Lower lobe of right lung (tissue), 2 donors: ENCODE measurements at regions not wholly inside any gene's neighbourhood (a gene's known extent, or its start where the extent isn't known, plus 50 kb on each side); places are given as distances from the start of the nearest gene placed in this dataset.

Source experiments
- ATAC-seq, 2 donors: fragments of 200-7000 bp; cut with Tn5 transposase; one replicate each; pipeline ENCODE4 v1.9.1; 2020 to 2022; ENCODE audit warnings: mild to moderate bottlenecking in 2 of 2, moderate library complexity in 2 of 2
- DNase-seq: peaks from one replicate; pipeline ENCODE4 v3.0.0-alpha.2; 2020
- H3K27ac ChIP-seq: fragments of 200-600 bp; one replicate; pipeline ENCODE4 v1.8.0; 2022
- H3K27me3 ChIP-seq: fragments of 200-600 bp; one replicate; pipeline ENCODE4 v1.8.0; 2022; ENCODE audit warnings: low read depth
- H3K36me3 ChIP-seq: fragments of 200-600 bp; one replicate; pipeline ENCODE4 v1.8.0; 2022; ENCODE audit warnings: mild to moderate bottlenecking
- H3K4me1 ChIP-seq: fragments of 200-600 bp; one replicate; pipeline ENCODE4 v1.8.0; 2022
- H3K4me3 ChIP-seq: fragments of 200-600 bp; one replicate; pipeline ENCODE4 v1.8.0; 2022; ENCODE audit warnings: mild to moderate bottlenecking
- H3K9me3 ChIP-seq: fragments of 200-600 bp; one replicate; pipeline ENCODE4 v1.8.0; 2022
- intact Hi-C: fragments of 100-400 bp; cut with DNase I; formaldehyde crosslinking; loops from one replicate; pipeline ENCODE4 v1.11.0; 2022
- TF ChIP-seq, protein P1 (sequence below): fragments of 200-600 bp; IDR thresholded peaks from one replicate; pipeline ENCODE4 v1.8.0; 2022; ENCODE audit warnings: antibody characterized with exemption, mild to moderate bottlenecking
- donor health status: DM: no; HTN: yes; CAD: no; lungs with severe emphysema.

GRCh38 chr3:56989169-56989976 is 71.1 kb upstream of the SPATA12 start:
- Histone ChIP-seq H3K27me3 (no peaks in the 10 kb centered on the region), H3K4me3 (no peak overlapping the region), H3K27ac (no peak overlapping the region), H3K4me1 (peaks cover 10% of the 10 kb centered on the region), H3K9me3 (no peaks in the 10 kb centered on the region), H3K36me3 (no peaks in the 10 kb centered on the region)
- intact Hi-C loops: loop anchor here (5.0 kb wide), 1 partner anchor 287 kb away; no protein-coding TSS in a partner anchor
- ATAC-seq (peak; percentile 32 to 36), DNase-seq (no peak)
- TF ChIP-seq, protein P1, sequence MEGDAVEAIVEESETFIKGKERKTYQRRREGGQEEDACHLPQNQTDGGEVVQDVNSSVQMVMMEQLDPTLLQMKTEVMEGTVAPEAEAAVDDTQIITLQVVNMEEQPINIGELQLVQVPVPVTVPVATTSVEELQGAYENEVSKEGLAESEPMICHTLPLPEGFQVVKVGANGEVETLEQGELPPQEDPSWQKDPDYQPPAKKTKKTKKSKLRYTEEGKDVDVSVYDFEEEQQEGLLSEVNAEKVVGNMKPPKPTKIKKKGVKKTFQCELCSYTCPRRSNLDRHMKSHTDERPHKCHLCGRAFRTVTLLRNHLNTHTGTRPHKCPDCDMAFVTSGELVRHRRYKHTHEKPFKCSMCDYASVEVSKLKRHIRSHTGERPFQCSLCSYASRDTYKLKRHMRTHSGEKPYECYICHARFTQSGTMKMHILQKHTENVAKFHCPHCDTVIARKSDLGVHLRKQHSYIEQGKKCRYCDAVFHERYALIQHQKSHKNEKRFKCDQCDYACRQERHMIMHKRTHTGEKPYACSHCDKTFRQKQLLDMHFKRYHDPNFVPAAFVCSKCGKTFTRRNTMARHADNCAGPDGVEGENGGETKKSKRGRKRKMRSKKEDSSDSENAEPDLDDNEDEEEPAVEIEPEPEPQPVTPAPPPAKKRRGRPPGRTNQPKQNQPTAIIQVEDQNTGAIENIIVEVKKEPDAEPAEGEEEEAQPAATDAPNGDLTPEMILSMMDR: no peak

GRCh38 chr3:56988458-56989168 is 71.9 kb upstream of the SPATA12 start:
- intact Hi-C loops: loop anchor here (5.0 kb wide), 1 partner anchor 286 kb away; no protein-coding TSS in a partner anchor
- Histone ChIP-seq H3K4me3 (no peak overlapping the region), H3K27me3 (no peaks in the 10 kb centered on the region), H3K4me1 (peaks cover 10% of the 10 kb centered on the region), H3K36me3 (no peaks in the 10 kb centered on the region), H3K27ac (peak overlapping the region; percentile 2), H3K9me3 (no peaks in the 10 kb centered on the region)
- ATAC-seq (peak; percentile 85 to 90), DNase-seq (peak; percentile 60)
- TF ChIP-seq, protein P1: peak; percentile 87

DNA sequence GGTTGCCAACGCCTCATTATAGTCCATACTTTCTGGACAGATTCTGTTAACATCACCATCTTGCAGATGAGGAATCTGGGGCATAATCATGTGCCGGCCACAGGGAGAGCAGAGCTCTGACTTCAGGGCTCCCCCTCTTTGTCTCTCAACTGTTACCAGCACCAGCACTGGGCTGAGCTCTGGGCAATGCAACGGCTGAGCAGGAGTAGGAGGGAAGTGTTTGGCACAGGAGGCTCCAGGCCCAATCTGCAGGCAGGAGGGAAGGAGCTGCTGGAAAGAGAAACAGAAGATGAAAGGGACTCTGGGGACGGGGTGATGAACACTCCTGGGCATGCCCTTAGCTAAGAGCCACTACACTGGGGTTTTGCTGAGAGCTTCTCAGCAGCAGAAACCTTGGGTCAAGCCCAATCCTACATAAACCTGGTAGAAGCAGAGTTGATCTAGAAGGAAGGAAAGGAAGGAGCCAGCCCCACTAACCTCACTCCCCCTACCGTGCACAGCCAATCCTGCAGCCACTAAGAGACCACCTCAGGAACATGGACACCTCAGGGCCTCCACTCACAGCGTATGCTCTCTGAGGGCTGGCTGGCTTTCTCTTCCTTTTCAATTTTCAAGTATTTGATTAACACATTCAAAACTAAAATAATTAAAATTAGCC is 73.1 kb upstream of the SPATA12 start:
- H3K27me3 ChIP-seq: no peaks in the 10 kb centered on the region
- no peak overlapping the region for H3K4me3 ChIP-seq
- no peak overlapping the region for H3K27ac ChIP-seq
- TF ChIP-seq, protein P1: peak; percentile 20
- intact Hi-C loops: loop anchor here (5.0 kb wide), 1 partner anchor 285 kb away; no protein-coding TSS in a partner anchor
- no peaks in the 10 kb centered on the region for H3K9me3 ChIP-seq
- H3K36me3 ChIP-seq: no peaks in the 10 kb centered on the region
- DNase-seq (no peak), ATAC-seq (no peak)
- H3K4me1 ChIP-seq: peaks cover 10% of the 10 kb centered on the region

DNA sequence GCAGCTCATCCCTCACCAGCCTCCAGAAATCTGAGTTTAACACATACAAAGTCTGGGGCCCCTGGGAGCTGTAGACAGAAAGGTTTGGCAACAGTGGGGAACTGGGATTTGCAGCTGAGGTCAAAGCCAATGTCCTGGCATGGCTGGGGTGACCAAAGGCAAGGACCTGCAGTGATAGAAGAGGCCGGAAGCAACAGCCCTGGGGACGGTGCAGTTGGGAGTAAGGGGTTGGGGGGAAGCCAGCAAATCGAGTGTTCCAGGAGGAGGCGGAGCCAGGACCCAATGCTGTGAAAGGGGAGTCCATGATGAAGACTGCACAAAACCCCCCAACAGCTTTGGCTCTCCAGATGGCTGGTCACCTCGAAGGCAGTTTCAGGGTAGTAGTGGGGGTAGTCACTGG is 74.1 kb upstream of the SPATA12 start:
- no peak for ATAC-seq
- Histone ChIP-seq H3K36me3 (no peaks in the 10 kb centered on the region), H3K4me3 (no peak overlapping the region), H3K27me3 (no peaks in the 10 kb centered on the region), H3K4me1 (peaks cover 16% of the 10 kb centered on the region), H3K9me3 (no peaks in the 10 kb centered on the region), H3K27ac (no peak overlapping the region)
- intact Hi-C loops: loop anchor here (5.0 kb wide), 1 partner anchor 284 kb away; no protein-coding TSS in a partner anchor
- no peak for DNase-seq
- TF ChIP-seq, protein P1: no peak

DNA sequence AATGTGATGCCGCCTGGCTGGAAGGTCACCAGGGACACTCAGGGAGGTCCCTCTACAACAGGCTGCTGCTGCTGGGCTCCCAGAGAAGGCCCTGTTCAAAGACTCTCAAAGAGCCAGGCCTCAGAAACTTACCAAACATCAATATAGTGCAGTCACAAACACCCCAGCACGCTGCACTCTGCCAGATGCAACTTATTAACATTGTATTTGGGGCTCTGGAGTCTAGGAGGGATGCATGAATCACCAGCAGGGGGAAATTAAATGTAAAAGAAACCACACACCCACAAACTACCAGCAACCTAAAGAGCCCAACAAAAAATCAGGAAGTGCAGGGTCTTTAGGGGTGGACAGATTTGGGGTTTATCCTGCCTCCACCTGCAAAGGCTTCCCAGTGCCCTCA is 74.6 kb upstream of the SPATA12 start:
- H3K27ac ChIP-seq: no peak overlapping the region
- TF ChIP-seq, protein P1: no peak
- H3K9me3 ChIP-seq: no peaks in the 10 kb centered on the region
- peaks cover 21% of the 10 kb centered on the region for H3K4me1 ChIP-seq
- no peaks in the 10 kb centered on the region for H3K27me3 ChIP-seq
- ATAC-seq (no peak), DNase-seq (no peak)
- H3K4me3 ChIP-seq: no peak overlapping the region
- intact Hi-C loops: loop anchor here (5.0 kb wide), 1 partner anchor 284 kb away; no protein-coding TSS in a partner anchor
- no peaks in the 10 kb centered on the region for H3K36me3 ChIP-seq
